ENCODE measurements at regions not wholly inside any gene's neighbourhood (a gene's known extent, or its start where the extent isn't known, plus 50 kb on each side); places are given as distances from the start of the nearest gene placed in this dataset.

DNA sequence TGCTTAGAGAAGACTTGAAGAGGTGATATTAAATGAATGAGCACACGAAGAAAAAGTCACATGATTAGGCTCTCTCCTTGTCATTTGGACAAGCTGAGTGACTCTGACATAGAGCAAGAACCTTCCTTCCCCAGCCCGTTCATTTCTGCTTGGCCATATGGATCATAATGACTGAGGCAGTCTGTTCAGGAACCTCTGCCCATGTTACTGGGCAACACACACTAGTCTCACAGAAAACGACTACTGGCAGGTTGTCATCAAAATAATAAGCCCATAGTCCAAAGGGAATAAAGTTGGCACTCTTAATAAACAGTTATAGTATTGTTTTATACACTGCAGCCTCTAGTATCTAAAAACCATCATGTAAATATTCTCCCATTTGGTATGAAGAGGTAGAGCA lies 635.0 kb downstream of the REEP3 start:
- no peak for TF ChIP-seq POLR2A (IDR thresholded peaks at IDR 0.05)
- TF ChIP-seq, protein P1, sequence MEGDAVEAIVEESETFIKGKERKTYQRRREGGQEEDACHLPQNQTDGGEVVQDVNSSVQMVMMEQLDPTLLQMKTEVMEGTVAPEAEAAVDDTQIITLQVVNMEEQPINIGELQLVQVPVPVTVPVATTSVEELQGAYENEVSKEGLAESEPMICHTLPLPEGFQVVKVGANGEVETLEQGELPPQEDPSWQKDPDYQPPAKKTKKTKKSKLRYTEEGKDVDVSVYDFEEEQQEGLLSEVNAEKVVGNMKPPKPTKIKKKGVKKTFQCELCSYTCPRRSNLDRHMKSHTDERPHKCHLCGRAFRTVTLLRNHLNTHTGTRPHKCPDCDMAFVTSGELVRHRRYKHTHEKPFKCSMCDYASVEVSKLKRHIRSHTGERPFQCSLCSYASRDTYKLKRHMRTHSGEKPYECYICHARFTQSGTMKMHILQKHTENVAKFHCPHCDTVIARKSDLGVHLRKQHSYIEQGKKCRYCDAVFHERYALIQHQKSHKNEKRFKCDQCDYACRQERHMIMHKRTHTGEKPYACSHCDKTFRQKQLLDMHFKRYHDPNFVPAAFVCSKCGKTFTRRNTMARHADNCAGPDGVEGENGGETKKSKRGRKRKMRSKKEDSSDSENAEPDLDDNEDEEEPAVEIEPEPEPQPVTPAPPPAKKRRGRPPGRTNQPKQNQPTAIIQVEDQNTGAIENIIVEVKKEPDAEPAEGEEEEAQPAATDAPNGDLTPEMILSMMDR (IDR thresholded peaks at IDR 0.05) = no peak

Data from esophagus squamous epithelium (tissue), 4 donors.